Prostate gland (tissue), 2 donors: ENCODE measurements at regions not wholly inside any gene's neighbourhood (a gene's known extent, or its start where the extent isn't known, plus 50 kb on each side); places are given as distances from the start of the nearest gene placed in this dataset.
"Not testable (repeated sequence)": the region's sequence is repeated elsewhere in the genome, so short reads cannot be mapped to it uniquely, and the experiment has no call there.

Source experiments
- CTCF ChIP-seq, 4 experiments: fragments of 200-600 bp in 2 of 4; fragments of 450-650 bp in 2 of 4; sonication (generic) in 2 of 4; IDR thresholded peaks; 1 replicate in 3 of 4; 2 replicates in 1 of 4; pipeline ENCODE4 v1.5.1; 2016 to 2019; ENCODE audit warnings: antibody characterized with exemption in 4 of 4, mild to moderate bottlenecking in 2 of 4, moderate library complexity in 2 of 4
- POLR2A ChIP-seq: fragments of 450-650 bp; IDR thresholded peaks from one replicate; pipeline ENCODE4 v1.6.1; 2016; ENCODE audit warnings: antibody characterized with exemption, mild to moderate bottlenecking

GRCh38 chr10:53338199-53338598 is 565.6 kb upstream of the MBL2 start:
- not testable (repeated sequence) for TF ChIP-seq POLR2A; CTCF (IDR thresholded peaks at IDR 0.05)
